Right atrium auricular region (tissue), 2 donors: ENCODE measurements at regions not wholly inside any gene's neighbourhood (a gene's known extent, or its start where the extent isn't known, plus 50 kb on each side); places are given as distances from the start of the nearest gene placed in this dataset.
"Not testable (repeated sequence)": the region's sequence is repeated elsewhere in the genome, so short reads cannot be mapped to it uniquely, and the experiment has no call there.

Experiments
- DNase-seq: peaks from one replicate; pipeline ENCODE4 v3.0.0-alpha.2; 2019; ENCODE audit warnings: low spot score
- H3K27ac ChIP-seq, 2 donors: fragments of 200-600 bp; sonication (generic); 1 replicate in 1 of 2; 2 replicates in 1 of 2; pipeline ENCODE4 v1.5.1; 2016 to 2019
- H3K27me3 ChIP-seq, 2 donors: fragments of 200-600 bp; sonication (generic); one replicate each; pipeline versions ENCODE4 v1.5.1 to v1.6.0; 2017 to 2019
- H3K36me3 ChIP-seq: fragments of 200-600 bp; sonication (generic); one replicate; pipeline ENCODE4 v1.5.1; 2016
- H3K4me1 ChIP-seq, 2 donors: fragments of 200-600 bp; sonication (generic); one replicate each; pipeline versions ENCODE4 v1.5.1 to v1.6.0; 2017 to 2019
- H3K4me3 ChIP-seq, 2 donors: fragments of 200-600 bp; sonication (generic); 1 replicate in 1 of 2; 2 replicates in 1 of 2; pipeline ENCODE4 v1.5.1; 2017 to 2019; ENCODE audit warnings: mild to moderate bottlenecking in 1 of 2, moderate library complexity in 1 of 2
- H3K9me3 ChIP-seq, 2 donors: fragments of 200-600 bp; sonication (generic); one replicate each; pipeline ENCODE4 v1.5.1; 2019
- CTCF ChIP-seq, 2 donors: fragments of 200-600 bp; sonication (generic); IDR thresholded peaks; one replicate each; pipeline ENCODE4 v1.5.1; 2019; ENCODE audit warnings: antibody characterized with exemption in 2 of 2

- TF ChIP-seq CTCF (IDR thresholded peaks at IDR 0.05): no peak
- H3K4me1 ChIP-seq: no peaks in the 10 kb centered on the region
- no peaks in the 10 kb centered on the region for H3K9me3 ChIP-seq
- DNase-seq: no peak
- no peak overlapping the region for H3K27ac ChIP-seq
- H3K4me3 ChIP-seq: no peak overlapping the region
- H3K27me3 ChIP-seq: no peaks in the 10 kb centered on the region
- H3K36me3 ChIP-seq: no peaks in the 10 kb centered on the region
These were observed 555.3 kb upstream of the ARRDC3 start for GRCh38 chr5:91938441-91938840.

GRCh38 chr5:91937121-91937520, 554.0 kb upstream of the ARRDC3 start:
- no peak for DNase-seq
- Histone ChIP-seq H3K9me3 (no peaks in the 10 kb centered on the region), H3K36me3 (no peaks in the 10 kb centered on the region), H3K27ac (no peak overlapping the region), H3K4me1 (no peaks in the 10 kb centered on the region), H3K4me3 (no peak overlapping the region), H3K27me3 (no peaks in the 10 kb centered on the region)
- TF ChIP-seq CTCF (IDR thresholded peaks at IDR 0.05): no peak

- H3K36me3 ChIP-seq: no peaks in the 10 kb centered on the region
- DNase-seq: no peak
- H3K4me1 ChIP-seq: no peaks in the 10 kb centered on the region
- H3K27ac ChIP-seq: no peak overlapping the region
- no peak for TF ChIP-seq CTCF (IDR thresholded peaks at IDR 0.05)
- no peaks in the 10 kb centered on the region for H3K9me3 ChIP-seq
- H3K27me3 ChIP-seq: no peaks in the 10 kb centered on the region
- no peak overlapping the region for H3K4me3 ChIP-seq
These were observed 546.4 kb upstream of the ARRDC3 start for GRCh38 chr5:91929522-91929817.

- no peak overlapping the region for H3K4me3 ChIP-seq
- H3K9me3 ChIP-seq: no peaks in the 10 kb centered on the region
- TF ChIP-seq CTCF (IDR thresholded peaks at IDR 0.05): peak in 1 of 2 donors; percentile 66
- no peak for DNase-seq
- no peak overlapping the region for H3K27ac ChIP-seq
- H3K4me1 ChIP-seq: no peaks in the 10 kb centered on the region
- H3K36me3 ChIP-seq: no peaks in the 10 kb centered on the region
- no peaks in the 10 kb centered on the region for H3K27me3 ChIP-seq
These were observed 545.8 kb upstream of the ARRDC3 start for GRCh38 chr5:91928754-91929521.

GRCh38 chr5:91927439-91927838, 544.3 kb upstream of the ARRDC3 start:
- TF ChIP-seq CTCF (IDR thresholded peaks at IDR 0.05): no peak

GRCh38 chr5:91925249-91925648, 542.1 kb upstream of the ARRDC3 start:
- no peaks in the 10 kb centered on the region for H3K9me3 ChIP-seq
- no peak for TF ChIP-seq CTCF (IDR thresholded peaks at IDR 0.05)
- H3K27me3 ChIP-seq: no peaks in the 10 kb centered on the region
- H3K27ac ChIP-seq: no peak overlapping the region
- H3K4me1 ChIP-seq: no peaks in the 10 kb centered on the region
- H3K36me3 ChIP-seq: no peaks in the 10 kb centered on the region
- DNase-seq: no peak
- no peak overlapping the region for H3K4me3 ChIP-seq

More at GRCh38 chr5:91927439-91927838, 544.3 kb upstream of the ARRDC3 start:
- Histone ChIP-seq H3K36me3 (no peaks in the 10 kb centered on the region), H3K27ac (no peak overlapping the region), H3K4me3 (no peak overlapping the region), H3K4me1 (no peaks in the 10 kb centered on the region), H3K27me3 (no peaks in the 10 kb centered on the region), H3K9me3 (no peaks in the 10 kb centered on the region)
- no peak for DNase-seq

GRCh38 chr5:91917037-91917814, 534.1 kb upstream of the ARRDC3 start:
- not testable (repeated sequence) for H3K9me3 ChIP-seq, H3K36me3 ChIP-seq, DNase-seq, H3K27me3 ChIP-seq, H3K27ac ChIP-seq, H3K4me1 ChIP-seq, H3K4me3 ChIP-seq
